HCT116 (cell line): ENCODE measurements at regions not wholly inside any gene's neighbourhood (a gene's known extent, or its start where the extent isn't known, plus 50 kb on each side); places are given as distances from the start of the nearest gene placed in this dataset.

Experiments
- ATAC-seq: fragments of 200-7000 bp; cut with Tn5 transposase; 2 replicates; pipeline ENCODE4 v1.9.1; 2020; ENCODE audit warnings: mild to moderate bottlenecking, moderate library complexity
- BruUV-seq: library from RNA; stranded (reverse); fragments of 400-500 nt; replicated peaks from 2 replicates; lab custom pipeline; 2021; lab: Mats Ljungman, UMichigan
- CTCF ChIA-PET: fragments of 300-600 bp; sonication (Branson Sonifier 250); formaldehyde crosslinking; loops from one replicate; lab custom pipeline; 2021; ENCODE audit warnings: antibody characterized with exemption; lab: Charles Lee
- POLR2A ChIA-PET: fragments of 300-600, 350-600 bp; sonication (Branson Sonifier 250); formaldehyde crosslinking; loops from one replicate; lab custom pipeline; 2021; ENCODE audit warnings: antibody characterized with exemption; lab: Charles Lee
- RAD21 ChIA-PET, 2 experiments: fragments of 300-600 bp; sonication (Branson Sonifier 250); formaldehyde crosslinking; loops; one replicate each; lab custom pipeline; 2023; ENCODE audit warnings: low total read pairs in 2 of 2; ENCODE audit not compliant: uncharacterized antibody in 2 of 2, unreplicated experiment in 2 of 2, low non-redundant PET in 1 of 2; lab: Charles Lee
- DNase-seq: peaks from one replicate; pipeline ENCODE4 v3.0.0-alpha.2; 2010; ENCODE audit warnings: low read depth, low spot score
- H2AFZ ChIP-seq: fragments of 200-600 bp; shearing (Covaris generic), sonication (generic); 2 replicates; pipeline ENCODE4 v1.6.1; 2017; ENCODE audit warnings: low read depth, mixed run types, mixed read lengths, antibody characterized with exemption, low read length; ENCODE audit not compliant: poor library complexity, severe bottlenecking
- H3K27ac ChIP-seq: 2 replicates; pipeline ENCODE4 v1.5.1; 2012; ENCODE audit warnings: low read depth, low read length
- H3K27me3 ChIP-seq: fragments of 200-600 bp; sonication (generic); 2 replicates; pipeline ENCODE4 v1.6.1; 2016; ENCODE audit warnings: mixed run types, low read length, mixed read lengths; ENCODE audit not compliant: insufficient read depth
- H3K36me3 ChIP-seq, 2 experiments: fragments of 200-500 bp in 1 of 2; fragments of 200-600 bp in 1 of 2; sonication (Bioruptor generic) in 1 of 2; sonication (generic) in 1 of 2; 2 replicates each; pipeline versions ENCODE4 v1.5.1 to v1.6.1; 2014 to 2016; ENCODE audit warnings: low read length in 2 of 2, inconsistent platforms in 1 of 2, mixed read lengths in 1 of 2, mixed run types in 1 of 2; ENCODE audit not compliant: insufficient read depth in 2 of 2, control insufficient read depth in 1 of 2
- H3K4me1 ChIP-seq, 2 experiments: fragments of 200-600 bp in 1 of 2; sonication (generic) in 1 of 2; 2 replicates each; pipeline versions ENCODE4 v1.5.1 to v1.6.1; 2012 to 2017; ENCODE audit warnings: low read length in 2 of 2, inconsistent platforms in 1 of 2, mild to moderate bottlenecking in 1 of 2, mixed read lengths in 1 of 2, mixed run types in 1 of 2, moderate library complexity in 1 of 2; ENCODE audit not compliant: insufficient read depth in 2 of 2, control insufficient read depth in 1 of 2
- H3K4me2 ChIP-seq: fragments of 200-600 bp; sonication (generic); 2 replicates; pipeline ENCODE4 v1.6.1; 2017; ENCODE audit warnings: mixed run types, low read length, mixed read lengths
- H3K4me3 ChIP-seq, 2 experiments: fragments of 200-600 bp in 1 of 2; sonication (generic) in 1 of 2; replicated peaks in 1 of 2; 2 replicates each; pipeline ENCODE4 v1.5.1; 2011 to 2016; ENCODE audit warnings: low read length in 2 of 2, control low read depth in 1 of 2, low read depth in 1 of 2, mild to moderate bottlenecking in 1 of 2, mixed read lengths in 1 of 2, mixed run types in 1 of 2
- H3K79me2 ChIP-seq: fragments of 200-600 bp; sonication (generic); 2 replicates; pipeline ENCODE4 v1.6.1; 2017; ENCODE audit warnings: mild to moderate bottlenecking, mixed run types, low read length, moderate library complexity, mixed read lengths; ENCODE audit not compliant: insufficient read depth
- H3K9ac ChIP-seq: fragments of 200-600 bp; sonication (generic); 2 replicates; pipeline ENCODE4 v1.6.1; 2016; ENCODE audit warnings: low read length, mixed read lengths
- H3K9me2 ChIP-seq: fragments of 200-600 bp; sonication (generic), shearing (Covaris generic); 2 replicates; pipeline ENCODE4 v1.6.1; 2017; ENCODE audit warnings: mixed run types, mild to moderate bottlenecking, moderate library complexity; ENCODE audit not compliant: insufficient read depth
- H3K9me3 ChIP-seq, 2 experiments: fragments of 200-500 bp in 1 of 2; fragments of 200-600 bp in 1 of 2; sonication (Bioruptor generic) in 1 of 2; sonication (generic) in 1 of 2; 2 replicates each; pipeline ENCODE4 v1.6.1; 2014 to 2017; ENCODE audit warnings: low read length in 2 of 2, mixed read lengths in 2 of 2, inconsistent platforms in 1 of 2, low read depth in 1 of 2, mild to moderate bottlenecking in 1 of 2, mixed run types in 1 of 2, moderate library complexity in 1 of 2; ENCODE audit not compliant: control insufficient read depth in 1 of 2, insufficient read depth in 1 of 2
- H4K20me1 ChIP-seq: fragments of 200-600 bp; sonication (generic), shearing (Covaris generic); 2 replicates; pipeline ENCODE4 v1.6.1; 2017; ENCODE audit warnings: mixed run types, mild to moderate bottlenecking, moderate library complexity; ENCODE audit not compliant: insufficient read depth
- ATF3 ChIP-seq: IDR thresholded peaks from 2 replicates; pipeline ENCODE4 v1.6.1; 2012
- CBX3 ChIP-seq: IDR thresholded peaks from 2 replicates; pipeline ENCODE4 v1.6.1; 2012; ENCODE audit warnings: low read depth
- CEBPB ChIP-seq: IDR thresholded peaks from 2 replicates; pipeline ENCODE4 v1.6.1; 2012; ENCODE audit warnings: low read depth
- CTCF ChIP-seq, 3 experiments: fragments of 200-600 bp in 1 of 3; sonication (generic) in 1 of 3; IDR thresholded peaks in 2 of 3; conservative IDR thresholded peaks in 1 of 3; 2 replicates each; pipeline ENCODE4 v1.5.1; 2012 to 2017; ENCODE audit warnings: low read depth in 2 of 3, low read length in 2 of 3, antibody characterized with exemption in 1 of 3, borderline replicate concordance in 1 of 3, control low read depth in 1 of 3, mild to moderate bottlenecking in 1 of 3, mixed read lengths in 1 of 3, mixed run types in 1 of 3, moderate library complexity in 1 of 3; ENCODE audit not compliant: insufficient read depth in 1 of 3
- EGR1 ChIP-seq: IDR thresholded peaks from 2 replicates; pipeline ENCODE4 v1.6.1; 2012; ENCODE audit warnings: low read depth
- EZH2 ChIP-seq: fragments of 200-600 bp; sonication (generic); IDR thresholded peaks from 2 replicates; pipeline ENCODE4 v1.6.1; 2017; ENCODE audit warnings: antibody characterized with exemption, mixed run types
- EZH2phosphoT487 ChIP-seq: fragments of 200-600 bp; IDR thresholded peaks from 2 replicates; pipeline ENCODE4 v1.6.1; 2018; ENCODE audit warnings: antibody characterized with exemption, borderline replicate concordance
- FOSL1 ChIP-seq: IDR thresholded peaks from 2 replicates; pipeline ENCODE4 v1.6.1; 2012; ENCODE audit warnings: low read depth
- POLR2A ChIP-seq: IDR thresholded peaks from 2 replicates; pipeline ENCODE4 v1.7.0; 2011; ENCODE audit warnings: borderline replicate concordance; ENCODE audit not compliant: insufficient read depth, insufficient read length; ENCODE audit errors: extremely low read depth
- POLR2AphosphoS5 ChIP-seq: IDR thresholded peaks from 2 replicates; pipeline ENCODE4 v1.6.1; 2011; ENCODE audit warnings: mild to moderate bottlenecking, low read depth, low read length, moderate library complexity
- REST ChIP-seq: IDR thresholded peaks from 2 replicates; pipeline ENCODE4 v1.6.1; 2012; ENCODE audit warnings: low read depth
- SIN3A ChIP-seq: IDR thresholded peaks from 2 replicates; pipeline ENCODE4 v1.6.1; 2012; ENCODE audit warnings: low read depth
- SP1 ChIP-seq: IDR thresholded peaks from 2 replicates; pipeline ENCODE4 v1.6.1; 2012; ENCODE audit warnings: low read depth
- SRF ChIP-seq: IDR thresholded peaks from 2 replicates; pipeline ENCODE4 v1.6.1; 2012; ENCODE audit warnings: low read depth
- TCF7L2 ChIP-seq: IDR thresholded peaks from 2 replicates; pipeline ENCODE4 v1.7.0; 2011; ENCODE audit warnings: borderline replicate concordance, inconsistent platforms; ENCODE audit not compliant: insufficient read depth, insufficient read length; ENCODE audit errors: extremely low read depth
- YY1 ChIP-seq: IDR thresholded peaks from 2 replicates; pipeline ENCODE4 v1.6.1; 2011; ENCODE audit warnings: low read length, low read depth, moderate library complexity, mild to moderate bottlenecking; ENCODE audit not compliant: insufficient replicate concordance; ENCODE audit errors: extremely low read depth
- ZBTB33 ChIP-seq: IDR thresholded peaks from 2 replicates; pipeline ENCODE4 v1.6.1; 2011; ENCODE audit warnings: mild to moderate bottlenecking, low read length, moderate library complexity; ENCODE audit not compliant: insufficient replicate concordance; ENCODE audit errors: extremely low read depth
- intact Hi-C: fragments of 100-400 bp; cut with micrococcal nuclease; formaldehyde crosslinking; loops from 2 replicates; pipeline ENCODE4 v1.10.0; 2022

- TF ChIP-seq REST (no peak), EGR1 (no peak), CEBPB (no peak)
These were observed 175.4 kb upstream of the PGRMC2 start (continued) for GRCh38 chr4:128463006-128463405.

- H3K4me1 ChIP-seq: no peaks in the 10 kb centered on the region
- H3K27ac ChIP-seq: no peak overlapping the region
- H3K36me3 ChIP-seq: no peaks in the 10 kb centered on the region
- CTCF ChIA-PET: interaction anchor here (1.1 kb wide), 1 partner anchor 35 kb away, joined by 3 read pairs; no protein-coding TSS in a partner anchor
- H3K4me3 ChIP-seq: no peak overlapping the region
- POLR2A ChIA-PET: no interaction called here
- ATAC-seq (no peak), DNase-seq (no peak)
- H4K20me1 ChIP-seq: no peaks in the 10 kb centered on the region
- H3K79me2 ChIP-seq: no peaks in the 10 kb centered on the region
- RAD21 ChIA-PET: interaction anchor here in 1 of 2 experiments (0.5 kb wide), 1 partner anchor 8 kb away, joined by 3 read pairs; no protein-coding TSS in a partner anchor
- intact Hi-C loops: no loop called here
- H3K9me2 ChIP-seq: no peaks in the 10 kb centered on the region
- H3K9me3 ChIP-seq: no peaks in the 10 kb centered on the region
- no peaks in the 10 kb centered on the region; the same call in 1 of the 2 replicates for H3K27me3 ChIP-seq
- no peak overlapping the region for H3K9ac ChIP-seq
- no peak overlapping the region for H3K4me2 ChIP-seq
- H2AFZ ChIP-seq: no peak overlapping the region
- no TSS peak for BruUV-seq
- TF ChIP-seq EZH2phosphoT487 (no peak), TCF7L2 (no peak), CBX3 (no peak), SP1 (no peak), EZH2 (no peak), CTCF (IDR thresholded peaks at IDR 0.05 in 2 of 3, conservative IDR thresholded peaks at IDR 0.05 in 1 of 3; ENCODE audit: borderline replicate concordance in 1 of 3, insufficient read depth in 1 of 3, low read depth in 2 of 3, low read length in 2 of 3) (no peak), POLR2A (no peak), POLR2AphosphoS5 (no peak), YY1 (no peak), ATF3 (no peak), SIN3A (no peak), SRF (no peak), FOSL1 (no peak), ZBTB33 (no peak)
These were observed 174.6 kb upstream of the PGRMC2 start for GRCh38 chr4:128462103-128462783.
